ENCODE measurements at regions not wholly inside any gene's neighbourhood (a gene's known extent, or its start where the extent isn't known, plus 50 kb on each side); places are given as distances from the start of the nearest gene placed in this dataset.

- H3K9me3 Mint-ChIP-seq = peaks cover 7% of the 10 kb centered on the region
- CTCF ChIA-PET = no interaction called here
- no peaks in the 10 kb centered on the region for H3K36me3 Mint-ChIP-seq (ENCODE audit: low read depth)
- no peaks in the 10 kb centered on the region for H3K27me3 Mint-ChIP-seq
- TF ChIP-seq CTCF (IDR thresholded peaks at IDR 0.05) = no peak
- intact Hi-C loops (cut with micrococcal nuclease) = no loop called here
- no peaks in the 10 kb centered on the region for H3K4me1 Mint-ChIP-seq
- H3K27ac Mint-ChIP-seq = no peak overlapping the region
- ATAC-seq (ENCODE audit: low read depth) (no peak), DNase-seq (no peak)
- H3K4me3 Mint-ChIP-seq = no peak overlapping the region
- POLR2A ChIA-PET = no interaction called here
Observed at GRCh38 chr3:73766599-73767381, 142.0 kb upstream of the PDZRN3 start.

- no peak overlapping the region for H3K4me3 Mint-ChIP-seq
- H3K27me3 Mint-ChIP-seq = no peaks in the 10 kb centered on the region
- no peak for TF ChIP-seq CTCF (IDR thresholded peaks at IDR 0.05)
- ATAC-seq (ENCODE audit: low read depth) (no peak), DNase-seq (no peak)
- POLR2A ChIA-PET = no interaction called here
- H3K36me3 Mint-ChIP-seq (ENCODE audit: low read depth) = no peaks in the 10 kb centered on the region
- no peaks in the 10 kb centered on the region for H3K4me1 Mint-ChIP-seq
- H3K27ac Mint-ChIP-seq = no peak overlapping the region
- intact Hi-C loops (cut with micrococcal nuclease) = no loop called here
- CTCF ChIA-PET = no interaction called here
- H3K9me3 Mint-ChIP-seq = peaks cover 7% of the 10 kb centered on the region
Observed at GRCh38 chr3:73765878-73766545, 141.3 kb upstream of the PDZRN3 start.

GRCh38 chr3:73762855-73763254 is 138.1 kb upstream of the PDZRN3 start:
- Mint-ChIP-seq H3K27me3 (no peaks in the 10 kb centered on the region), H3K4me1 (no peaks in the 10 kb centered on the region), H3K27ac (no peak overlapping the region), H3K36me3 (ENCODE audit: low read depth) (no peaks in the 10 kb centered on the region), H3K9me3 (peaks cover 8% of the 10 kb centered on the region), H3K4me3 (no peak overlapping the region)
- intact Hi-C loops (cut with micrococcal nuclease) = no loop called here
- TF ChIP-seq CTCF (IDR thresholded peaks at IDR 0.05) = no peak
- CTCF ChIA-PET = no interaction called here
- ATAC-seq (ENCODE audit: low read depth) (no peak), DNase-seq (no peak)
- POLR2A ChIA-PET = no interaction called here

GRCh38 chr3:73759297-73759711 is 134.6 kb upstream of the PDZRN3 start:
- H3K4me1 Mint-ChIP-seq = no peaks in the 10 kb centered on the region
- ChIA-PET CTCF (no interaction called here), POLR2A (no interaction called here)
- H3K4me3 Mint-ChIP-seq = no peak overlapping the region
- H3K27me3 Mint-ChIP-seq = no peaks in the 10 kb centered on the region
- peaks cover 10% of the 10 kb centered on the region for H3K9me3 Mint-ChIP-seq
- H3K27ac Mint-ChIP-seq = no peak overlapping the region
- H3K36me3 Mint-ChIP-seq (ENCODE audit: low read depth) = no peaks in the 10 kb centered on the region
- ATAC-seq (ENCODE audit: low read depth) = no peak
- intact Hi-C loops (cut with micrococcal nuclease) = no loop called here
- no peak for TF ChIP-seq CTCF (IDR thresholded peaks at IDR 0.05)
- DNase-seq = no peak

- Mint-ChIP-seq H3K4me3 (no peak overlapping the region), H3K36me3 (ENCODE audit: low read depth) (no peaks in the 10 kb centered on the region), H3K9me3 (peaks cover 10% of the 10 kb centered on the region), H3K4me1 (no peaks in the 10 kb centered on the region), H3K27me3 (no peaks in the 10 kb centered on the region), H3K27ac (no peak overlapping the region)
- DNase-seq (no peak), ATAC-seq (ENCODE audit: low read depth) (no peak)
- CTCF ChIA-PET = no interaction called here
- no peak for TF ChIP-seq CTCF (IDR thresholded peaks at IDR 0.05)
- POLR2A ChIA-PET = no interaction called here
- intact Hi-C loops (cut with micrococcal nuclease) = no loop called here
Observed at GRCh38 chr3:73757536-73757935, 132.8 kb upstream of the PDZRN3 start.

Data from activated B cell treated with CpG ODN at 0.5 μM for 24 hours (primary cell).